HG03139 (cell line): ENCODE measurements at regions not wholly inside any gene's neighbourhood (a gene's known extent, or its start where the extent isn't known, plus 50 kb on each side); places are given as distances from the start of the nearest gene placed in this dataset.
"Not testable (repeated sequence)": the region's sequence is repeated elsewhere in the genome, so short reads cannot be mapped to it uniquely, and the experiment has no call there.

Experiments
- ATAC-seq: cut with Tn5 transposase; IDR thresholded peaks from one replicate; pipeline ENCODE4 v1.9.1; 2021; ENCODE audit not compliant: unreplicated experiment

DNA sequence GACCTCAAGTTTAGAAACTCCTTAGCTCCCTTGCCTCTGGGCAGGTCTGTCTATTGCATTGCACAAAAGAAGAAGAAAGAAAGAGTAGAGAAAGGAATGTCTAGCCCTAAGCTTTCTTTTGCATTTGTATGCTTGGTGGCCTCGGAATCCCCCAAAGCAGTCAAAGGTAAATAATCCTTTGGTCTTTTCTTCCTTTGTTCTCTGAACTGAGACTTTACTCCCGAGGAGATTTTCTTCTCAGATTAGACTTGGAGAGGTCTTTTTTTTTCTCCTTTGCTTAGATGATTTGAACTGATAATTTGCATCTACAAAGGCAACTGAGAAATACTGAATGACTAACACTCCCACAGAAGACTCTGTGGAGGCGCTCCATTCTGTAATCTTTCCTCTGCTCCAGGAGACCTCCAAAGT is 93.2 kb downstream of the AKR1D1 start:
- ATAC-seq = no peak

DNA sequence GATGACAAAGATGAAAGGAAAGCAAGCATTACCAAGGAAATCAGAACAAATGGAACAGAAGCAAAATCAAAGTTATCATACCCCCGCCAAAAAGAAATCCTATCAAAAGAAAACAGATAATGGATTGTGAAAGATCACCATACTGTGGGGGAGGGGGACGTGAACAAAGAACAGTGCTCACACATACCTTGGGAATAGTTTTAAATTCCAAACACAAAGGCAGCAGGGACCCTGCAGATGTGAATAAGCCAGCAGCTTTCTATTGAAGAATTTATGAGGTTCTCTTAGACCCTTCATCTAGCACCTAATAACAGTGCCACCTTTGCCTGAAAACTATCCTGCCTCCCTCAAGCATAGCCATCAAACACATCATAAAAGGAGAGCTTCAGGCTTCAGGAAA is 94.0 kb downstream of the AKR1D1 start:
- ATAC-seq = no peak

DNA sequence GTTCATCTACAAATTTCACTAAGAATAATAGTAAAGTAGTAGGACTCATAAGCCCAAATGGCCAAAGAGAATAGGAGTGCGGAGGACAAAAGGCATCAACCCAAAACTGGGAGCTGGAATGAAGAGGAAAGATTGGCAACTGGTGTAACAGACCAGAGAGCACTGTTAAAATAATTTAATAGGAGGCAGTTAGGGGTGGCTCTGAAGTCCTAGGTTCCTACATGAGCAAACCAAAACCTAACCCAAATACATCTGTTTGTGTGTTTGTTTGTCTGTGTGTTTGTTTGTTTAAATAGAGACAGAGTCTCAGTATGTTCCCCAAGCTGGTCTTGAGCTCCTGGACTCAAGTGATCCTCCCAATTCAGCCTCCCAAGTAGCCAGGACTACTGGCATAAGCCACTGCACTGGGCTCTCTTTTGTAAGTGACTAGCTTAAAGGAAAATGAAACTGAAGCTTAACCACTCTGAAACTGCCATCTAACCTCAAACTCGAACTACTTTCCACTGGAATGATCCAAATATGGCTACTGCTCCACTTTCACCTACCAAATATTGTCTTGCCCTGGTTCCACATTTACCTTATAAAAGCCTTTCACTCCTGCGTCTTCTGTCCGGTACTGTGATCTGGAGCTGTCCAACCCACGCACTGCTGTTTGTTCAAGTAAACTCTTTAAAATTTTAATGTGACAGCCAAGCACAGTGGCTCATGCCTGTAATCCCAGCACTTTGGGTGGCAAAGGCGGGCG is 94.9 kb downstream of the AKR1D1 start:
- ATAC-seq = peak; percentile 94

DNA sequence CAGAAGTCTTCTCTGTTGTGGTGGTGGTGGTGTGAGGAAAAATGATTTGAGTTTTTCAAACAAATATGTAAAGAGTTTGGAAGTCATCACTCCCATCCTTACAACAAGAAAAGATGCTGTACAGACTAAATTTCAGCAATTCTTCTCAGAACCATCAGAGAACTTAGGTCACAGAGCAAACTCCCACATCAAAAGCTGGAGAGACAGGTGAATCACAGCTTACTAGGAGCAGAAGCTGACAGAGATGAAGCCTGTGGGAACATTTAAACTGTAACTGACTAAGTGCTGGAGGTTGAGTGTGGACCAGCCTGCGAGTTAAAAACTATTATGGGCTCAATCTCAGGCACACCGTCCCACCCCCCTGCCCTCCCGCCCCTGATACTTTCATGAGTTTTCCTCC is 97.3 kb downstream of the AKR1D1 start:
- ATAC-seq = no peak

DNA sequence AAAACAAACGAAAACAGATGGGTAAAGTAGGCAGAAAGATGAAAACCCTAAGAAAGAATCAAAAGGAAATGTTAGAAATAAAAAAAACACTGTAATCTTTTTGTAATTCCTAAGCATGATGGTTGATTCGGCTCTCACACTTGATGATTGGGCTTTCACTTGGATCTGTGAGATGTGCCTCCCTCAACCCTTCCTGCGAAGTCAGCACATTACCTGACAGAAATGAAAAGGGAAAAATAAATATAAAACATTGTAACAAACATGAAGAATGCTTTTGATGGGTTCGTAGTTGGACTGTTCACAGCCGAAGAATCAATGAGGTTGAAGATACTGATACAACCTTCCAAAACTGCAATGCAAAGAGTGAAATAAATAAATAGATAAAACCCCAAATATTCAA is 99.8 kb downstream of the AKR1D1 start:
- no peak for ATAC-seq

DNA sequence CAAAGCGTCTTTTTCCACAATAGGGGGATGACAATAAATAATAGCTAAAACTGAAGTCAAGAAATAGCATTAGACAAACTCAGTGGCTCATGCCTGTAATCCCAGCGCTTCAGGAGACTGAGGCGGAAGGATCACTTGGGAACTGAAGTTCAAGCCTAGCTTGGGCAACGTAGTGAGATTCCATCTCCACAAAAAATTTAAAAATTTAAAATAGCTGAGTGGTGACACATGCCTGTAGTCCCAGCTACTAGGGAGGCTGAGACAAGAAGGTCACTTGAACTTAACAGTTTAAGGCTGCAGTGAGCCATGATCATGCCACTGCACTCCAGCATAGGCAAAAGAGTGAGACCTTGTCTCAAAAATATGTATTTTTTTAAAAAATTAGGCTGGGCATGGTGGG is 107.9 kb downstream of the AKR1D1 start:
- no peak for ATAC-seq

DNA sequence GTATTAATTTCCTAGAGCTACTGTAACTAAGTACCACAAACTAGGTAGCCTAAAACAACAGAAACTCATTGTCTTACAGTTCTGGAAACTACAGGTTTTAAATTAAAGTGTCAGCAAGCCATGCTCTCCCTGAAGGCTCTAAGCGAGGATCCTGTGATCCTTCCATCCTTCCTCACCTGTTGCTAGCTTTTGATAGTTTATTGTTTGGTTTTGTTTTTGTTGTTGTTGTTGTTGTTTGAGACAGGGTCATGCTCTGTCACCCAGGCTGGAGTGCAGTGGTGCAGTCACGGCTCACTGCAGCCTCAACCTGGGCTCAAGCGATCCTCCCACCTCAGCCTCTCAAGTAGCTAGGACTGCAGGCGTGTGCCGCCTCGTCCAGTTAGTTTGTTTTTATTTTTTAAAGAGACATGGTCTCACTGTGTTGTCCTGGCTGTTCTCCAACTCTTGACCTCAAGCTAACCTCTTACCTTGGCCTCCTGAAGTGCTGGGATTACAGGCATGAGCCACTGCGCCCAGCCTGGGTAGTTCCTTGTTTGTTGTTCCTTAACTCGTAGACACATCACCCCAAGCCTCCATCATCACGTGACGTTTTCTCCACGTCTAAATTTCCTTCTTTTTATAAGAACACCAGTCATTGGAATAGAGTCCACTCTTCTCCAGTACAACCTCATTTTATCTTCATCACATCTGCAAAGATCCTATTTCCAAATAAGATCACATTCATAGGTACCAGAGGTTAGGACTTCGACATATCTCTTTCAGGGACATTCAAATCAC is 109.1 kb downstream of the AKR1D1 start:
- ATAC-seq = no peak

DNA sequence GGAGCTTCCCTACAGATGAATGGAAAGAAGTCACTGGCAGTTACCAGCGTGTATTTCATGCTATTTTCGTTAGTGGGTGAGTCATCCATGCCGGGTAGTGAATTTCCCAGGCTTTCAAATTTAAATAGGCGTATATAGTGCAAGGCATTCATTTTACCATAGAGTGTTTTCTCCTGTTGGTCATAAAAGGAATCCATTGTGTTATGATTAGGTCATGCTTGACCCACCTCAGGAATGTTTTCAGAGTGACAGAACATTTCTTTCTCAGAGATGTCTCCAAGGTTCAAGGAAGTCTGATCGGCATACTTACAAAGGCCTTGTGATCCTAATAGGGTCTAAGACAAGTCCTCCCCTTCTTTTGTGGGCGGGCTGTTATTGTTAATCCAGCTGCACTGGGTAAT is 110.7 kb downstream of the AKR1D1 start:
- no peak for ATAC-seq

DNA sequence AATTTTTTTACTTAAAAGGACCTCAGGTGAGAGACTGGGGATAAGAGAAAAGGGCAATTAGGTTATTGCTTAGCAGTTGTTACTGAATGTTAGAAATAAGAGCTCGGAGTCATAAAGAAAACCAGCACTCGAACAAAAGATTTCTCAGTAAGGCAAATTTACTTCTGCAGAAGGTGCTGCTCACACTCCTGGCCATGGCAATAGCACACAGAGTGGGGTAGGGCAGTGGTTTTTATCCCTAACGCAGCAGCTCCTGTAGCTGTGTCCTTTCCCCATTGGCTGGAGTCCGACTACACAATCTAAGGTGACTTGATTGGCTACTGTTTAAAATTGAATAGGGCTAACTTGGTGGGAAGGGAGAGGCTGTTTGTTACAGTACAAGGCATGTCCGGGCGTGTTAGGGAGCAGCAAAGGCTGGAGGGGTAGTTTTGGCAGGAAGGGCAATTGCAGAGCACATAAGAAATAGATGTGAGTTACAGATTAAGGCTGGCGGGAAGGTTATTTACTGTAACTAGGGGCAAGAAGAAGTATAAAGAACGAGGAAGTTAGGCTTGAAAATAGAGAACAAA is 112.1 kb downstream of the AKR1D1 start:
- ATAC-seq = no peak

DNA sequence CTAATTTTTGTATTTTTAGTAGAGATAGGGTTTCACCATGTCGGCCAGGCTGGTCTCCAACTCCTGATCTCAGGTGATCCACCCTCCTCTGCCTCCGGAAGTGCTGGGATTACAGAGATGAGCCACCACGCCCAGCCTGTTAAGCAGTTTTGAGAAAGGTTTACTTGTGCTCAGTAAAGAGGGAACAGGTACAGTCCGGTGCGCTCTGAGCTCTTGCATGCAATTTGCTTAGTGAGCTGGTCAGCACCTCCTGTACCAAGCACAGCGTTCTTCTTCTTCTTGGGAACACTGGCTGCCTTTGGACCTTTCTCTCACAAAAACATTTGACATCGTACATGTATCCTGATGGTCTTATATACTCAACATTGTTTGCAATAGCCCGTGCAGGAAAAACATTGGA is 118.3 kb downstream of the AKR1D1 start:
- ATAC-seq = no peak

DNA sequence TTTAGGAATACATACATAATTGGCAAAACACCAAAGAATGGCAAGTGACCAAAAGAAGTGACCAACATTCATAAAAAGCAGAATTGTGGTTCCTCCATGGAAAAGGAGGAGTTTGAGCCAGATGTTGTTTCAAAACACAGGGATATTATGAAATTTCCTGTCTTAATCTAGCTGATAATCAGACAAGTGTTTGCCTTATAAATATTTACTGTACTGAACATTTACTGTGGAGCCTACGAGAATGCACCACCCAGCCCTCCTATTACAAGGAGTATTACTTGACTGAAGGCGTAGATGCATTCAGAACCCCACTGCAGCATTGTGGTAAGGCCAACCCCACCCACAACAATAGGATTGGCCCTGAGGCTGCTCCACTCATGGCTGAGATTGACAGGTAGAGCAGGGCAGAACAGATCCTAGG is 118.9 kb downstream of the AKR1D1 start:
- no peak for ATAC-seq

DNA sequence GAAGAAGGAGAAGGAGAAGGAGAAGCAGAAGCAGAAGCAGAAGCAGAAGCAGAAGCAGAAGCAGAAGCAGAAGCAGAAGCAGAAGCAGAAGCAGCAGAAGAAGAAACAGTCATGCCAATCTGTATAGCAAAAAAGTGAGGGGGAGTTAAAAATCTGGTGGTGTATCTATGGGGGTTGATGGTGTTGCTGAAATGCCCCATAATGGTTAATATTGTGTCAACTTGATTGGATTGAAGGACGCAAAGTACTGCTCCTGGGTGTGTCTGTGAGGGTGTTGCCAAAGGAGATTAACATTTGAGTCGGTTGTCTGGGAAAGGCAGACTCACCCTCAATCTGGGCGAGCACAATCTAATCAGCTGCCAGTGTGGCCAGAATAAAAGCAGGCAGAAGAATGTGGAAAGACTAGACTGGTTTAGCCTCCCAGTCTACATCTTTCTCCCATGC is 120.3 kb downstream of the AKR1D1 start:
- not testable (repeated sequence) for ATAC-seq

DNA sequence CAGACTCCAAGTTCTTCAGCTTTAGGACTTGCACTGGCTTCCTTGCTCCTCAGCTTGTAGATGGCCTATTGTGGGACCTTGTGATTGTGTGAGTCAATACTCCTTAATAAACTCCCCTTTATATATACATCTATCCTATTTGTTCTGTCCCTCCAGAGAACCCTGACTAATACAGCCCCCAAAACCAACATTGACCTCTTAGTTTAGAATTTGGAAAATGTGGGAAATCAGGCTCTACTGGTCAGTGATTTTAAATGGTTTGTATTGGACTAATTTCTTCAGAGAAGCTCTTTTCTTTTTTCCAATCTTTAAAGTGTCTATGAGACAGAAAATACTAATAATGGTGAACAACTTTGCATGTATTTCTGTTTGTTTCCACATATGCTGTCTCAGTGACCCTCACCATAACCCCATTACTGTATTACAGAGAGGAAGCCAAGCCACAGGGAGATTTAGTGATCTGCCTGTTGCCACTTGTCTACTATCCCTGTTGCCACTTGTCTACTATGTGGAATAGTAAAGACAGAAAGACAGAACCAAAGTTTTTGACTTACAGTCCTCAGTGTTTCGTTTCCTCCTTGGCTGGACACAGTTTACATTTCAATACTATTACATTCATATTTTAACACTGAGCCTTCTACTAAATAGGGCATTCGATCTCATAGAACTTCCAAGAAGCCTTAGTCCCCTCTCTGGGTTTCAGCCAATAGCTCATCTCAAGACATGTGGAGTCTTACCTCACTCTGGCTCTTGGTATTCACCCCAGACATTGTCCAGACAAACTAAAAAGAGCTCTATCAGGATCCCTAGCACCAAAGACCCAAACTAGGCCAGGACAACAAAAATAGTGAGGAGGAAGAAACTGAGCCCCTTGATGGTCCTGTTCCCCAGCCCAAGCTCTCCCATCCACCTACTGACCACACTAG is 121.0 kb downstream of the AKR1D1 start:
- no peak for ATAC-seq

DNA sequence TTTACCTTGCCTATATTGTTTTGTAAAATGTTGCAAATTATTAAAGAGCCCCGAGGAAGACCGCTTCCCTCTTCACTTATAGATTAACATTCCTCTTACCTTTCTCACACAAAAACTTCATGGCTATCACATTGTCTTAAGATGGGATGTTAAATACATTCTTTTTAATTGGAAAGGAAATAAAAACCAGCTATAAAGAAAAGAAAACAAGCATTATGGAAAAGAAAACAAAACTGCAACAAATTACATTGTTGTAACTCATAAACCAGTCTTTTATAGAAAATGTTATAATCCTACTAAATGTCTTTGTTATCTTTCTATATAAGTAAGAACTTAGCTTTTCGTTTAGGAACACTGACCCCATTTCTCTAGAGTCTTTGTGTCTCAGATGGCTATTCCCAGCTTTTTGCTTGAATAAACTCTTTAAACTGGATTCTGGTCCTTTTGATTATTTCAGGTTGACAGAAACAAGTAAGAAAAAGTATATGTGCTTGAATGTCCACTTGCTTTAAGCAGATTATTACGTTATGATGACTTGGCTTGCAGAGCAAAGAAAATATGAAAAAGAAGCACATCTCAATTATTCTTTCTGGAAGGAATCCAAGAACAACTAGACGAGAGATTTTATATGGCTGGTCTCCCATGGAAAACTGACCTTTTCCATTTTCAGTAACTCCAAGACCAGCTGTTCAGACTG is 128.2 kb downstream of the AKR1D1 start:
- ATAC-seq = no peak

DNA sequence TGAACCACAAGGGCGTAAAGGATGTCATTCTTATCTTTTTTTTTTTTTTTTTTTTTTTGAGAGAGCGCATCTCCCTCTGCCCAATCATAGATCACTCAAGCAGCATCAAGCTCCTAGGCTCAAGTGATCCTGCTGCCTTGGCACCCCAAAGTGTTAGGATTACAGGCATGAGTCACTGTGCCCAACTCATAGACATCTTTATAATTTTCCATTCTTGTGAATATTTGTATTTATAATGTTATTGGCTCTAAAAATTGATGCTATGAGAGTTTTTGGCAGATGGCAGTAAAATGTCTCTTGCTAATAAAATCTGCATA is 128.7 kb downstream of the AKR1D1 start:
- no peak for ATAC-seq

DNA sequence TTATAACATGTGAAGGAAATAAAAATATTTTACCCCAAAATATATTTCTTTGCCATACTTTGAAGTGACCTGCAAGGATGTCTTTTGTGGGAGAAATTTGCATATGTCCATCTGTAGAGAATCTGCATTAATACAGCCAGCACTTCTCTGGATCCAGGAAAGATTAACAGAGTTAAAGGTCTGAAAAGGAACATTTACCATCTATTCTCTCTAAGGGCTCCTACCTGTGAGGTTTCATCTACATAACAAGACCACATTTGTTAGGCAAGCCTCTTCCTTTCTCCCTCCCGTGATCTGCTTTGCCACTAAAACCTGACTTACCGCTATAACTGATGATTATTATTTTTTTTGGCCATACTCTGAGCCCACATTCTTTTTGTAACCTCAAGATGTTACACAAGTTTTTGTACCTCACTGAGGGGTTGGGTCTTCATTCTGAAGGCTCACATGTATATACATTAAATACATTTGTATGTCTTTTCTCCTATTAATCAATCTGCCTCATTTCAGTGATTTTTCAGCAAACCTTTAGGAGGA is 129.4 kb downstream of the AKR1D1 start:
- no peak for ATAC-seq

DNA sequence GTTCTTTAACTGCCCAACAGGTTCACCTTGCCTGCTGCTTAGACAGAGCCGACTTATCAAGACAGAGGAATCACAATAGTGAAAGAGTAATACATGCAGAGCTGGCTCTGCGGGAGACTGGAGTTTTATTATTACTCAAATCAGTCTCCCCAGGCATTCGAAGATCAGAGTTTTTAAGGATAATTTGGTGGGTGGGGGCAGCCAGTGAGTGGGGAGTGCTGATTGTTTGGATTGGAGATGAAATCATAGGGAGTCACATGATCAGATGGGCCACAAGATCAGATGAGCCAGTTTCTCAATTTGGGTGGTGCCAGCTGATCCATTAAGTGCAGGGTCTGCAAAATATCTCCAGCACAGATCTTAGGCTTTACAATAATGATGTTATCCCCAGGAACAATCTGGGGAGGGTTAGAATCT is 131.3 kb downstream of the AKR1D1 start:
- ATAC-seq = no peak

DNA sequence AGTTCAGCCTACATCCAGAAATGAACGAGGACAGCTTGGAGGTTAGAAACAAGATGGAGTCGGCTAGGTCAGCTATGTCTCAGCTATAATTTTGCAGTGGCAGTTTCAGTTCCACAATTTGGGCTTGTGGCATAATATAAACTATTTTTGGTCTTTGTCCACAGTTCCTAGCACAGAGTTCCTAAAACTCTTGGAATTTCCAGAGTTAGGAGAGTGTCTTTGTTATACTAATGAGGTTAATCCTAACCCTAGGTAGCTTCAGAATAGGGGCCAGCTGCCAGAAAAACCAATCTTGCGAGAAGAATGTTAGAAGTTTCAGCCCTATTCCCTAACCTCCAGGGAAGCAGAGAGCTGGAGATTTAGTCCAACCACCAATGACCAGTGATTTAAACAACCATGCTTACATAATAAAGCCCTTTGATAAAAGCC is 131.9 kb downstream of the AKR1D1 start:
- no peak for ATAC-seq

DNA sequence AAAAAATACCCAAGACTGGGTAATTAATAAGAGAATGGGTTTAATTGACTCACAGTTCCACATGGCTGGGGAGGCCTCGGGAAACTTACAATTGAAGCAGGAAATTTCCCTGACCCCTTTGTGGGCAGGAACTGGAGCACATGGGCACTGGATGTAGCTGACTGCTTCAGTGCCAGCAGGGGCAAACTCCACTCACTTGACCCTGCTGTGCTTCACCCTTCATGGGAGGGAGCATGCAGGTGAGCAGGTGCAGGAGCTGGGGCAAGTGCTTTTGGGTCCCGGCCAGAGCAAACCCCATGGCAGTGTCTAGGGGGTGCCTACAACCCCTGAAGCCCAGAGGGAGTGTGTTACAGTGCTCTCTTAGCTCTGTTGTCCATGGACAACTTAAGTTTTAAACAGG is 132.6 kb downstream of the AKR1D1 start:
- ATAC-seq = no peak

DNA sequence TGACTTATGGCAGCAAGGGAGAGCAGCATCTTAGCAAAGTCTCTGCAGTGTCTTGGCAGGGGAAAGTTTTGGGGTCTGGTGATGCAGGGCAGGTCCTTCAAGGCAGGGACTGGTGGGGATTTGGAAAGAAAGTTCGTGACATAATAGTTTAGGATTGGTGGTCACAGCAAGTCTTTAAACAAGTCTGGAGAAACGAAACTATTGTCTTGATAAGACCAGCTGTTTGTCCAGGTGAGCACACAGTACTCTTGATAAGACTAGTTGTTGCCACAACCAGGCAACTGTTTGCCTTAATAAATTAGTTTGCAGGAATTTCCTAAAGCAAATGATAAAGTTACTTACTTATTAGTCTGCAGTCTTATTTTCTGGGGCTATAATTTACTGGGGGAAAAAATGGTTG is 136.1 kb downstream of the AKR1D1 start:
- no peak for ATAC-seq
